ENCODE measurements at regions not wholly inside any gene's neighbourhood (a gene's known extent, or its start where the extent isn't known, plus 50 kb on each side); places are given as distances from the start of the nearest gene placed in this dataset.

DNA sequence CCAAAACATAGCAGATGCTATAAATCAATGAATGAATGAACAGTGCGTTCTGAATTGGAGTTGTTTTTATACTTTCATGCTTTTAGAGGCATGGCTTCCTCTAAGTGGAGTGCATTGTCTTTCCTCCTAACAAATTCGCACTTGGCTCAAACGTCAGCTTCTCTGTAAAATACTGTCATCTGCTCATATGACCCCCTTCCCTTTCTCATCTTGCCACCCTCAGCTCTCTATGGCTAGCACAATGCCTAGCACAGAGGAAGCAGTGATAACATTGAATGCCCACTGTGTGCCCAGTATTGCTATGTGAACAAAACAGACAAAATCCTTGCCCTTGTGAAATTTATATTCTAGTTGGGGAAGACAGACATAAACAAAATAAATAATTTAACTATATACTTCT is 258.8 kb downstream of the MREG start:
- TF ChIP-seq, protein P1, sequence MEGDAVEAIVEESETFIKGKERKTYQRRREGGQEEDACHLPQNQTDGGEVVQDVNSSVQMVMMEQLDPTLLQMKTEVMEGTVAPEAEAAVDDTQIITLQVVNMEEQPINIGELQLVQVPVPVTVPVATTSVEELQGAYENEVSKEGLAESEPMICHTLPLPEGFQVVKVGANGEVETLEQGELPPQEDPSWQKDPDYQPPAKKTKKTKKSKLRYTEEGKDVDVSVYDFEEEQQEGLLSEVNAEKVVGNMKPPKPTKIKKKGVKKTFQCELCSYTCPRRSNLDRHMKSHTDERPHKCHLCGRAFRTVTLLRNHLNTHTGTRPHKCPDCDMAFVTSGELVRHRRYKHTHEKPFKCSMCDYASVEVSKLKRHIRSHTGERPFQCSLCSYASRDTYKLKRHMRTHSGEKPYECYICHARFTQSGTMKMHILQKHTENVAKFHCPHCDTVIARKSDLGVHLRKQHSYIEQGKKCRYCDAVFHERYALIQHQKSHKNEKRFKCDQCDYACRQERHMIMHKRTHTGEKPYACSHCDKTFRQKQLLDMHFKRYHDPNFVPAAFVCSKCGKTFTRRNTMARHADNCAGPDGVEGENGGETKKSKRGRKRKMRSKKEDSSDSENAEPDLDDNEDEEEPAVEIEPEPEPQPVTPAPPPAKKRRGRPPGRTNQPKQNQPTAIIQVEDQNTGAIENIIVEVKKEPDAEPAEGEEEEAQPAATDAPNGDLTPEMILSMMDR (IDR thresholded peaks at IDR 0.05), result no peak
- TF ChIP-seq POLR2A (IDR thresholded peaks at IDR 0.05), result no peak
